VCaP (cell line): ENCODE measurements at regions not wholly inside any gene's neighbourhood (a gene's known extent, or its start where the extent isn't known, plus 50 kb on each side); places are given as distances from the start of the nearest gene placed in this dataset.
"Not testable (repeated sequence)": the region's sequence is repeated elsewhere in the genome, so short reads cannot be mapped to it uniquely, and the experiment has no call there.

Source experiments
- H3K27ac ChIP-seq: fragments of 450-650 bp; 2 replicates; pipeline ENCODE4 v1.5.1; 2017

DNA sequence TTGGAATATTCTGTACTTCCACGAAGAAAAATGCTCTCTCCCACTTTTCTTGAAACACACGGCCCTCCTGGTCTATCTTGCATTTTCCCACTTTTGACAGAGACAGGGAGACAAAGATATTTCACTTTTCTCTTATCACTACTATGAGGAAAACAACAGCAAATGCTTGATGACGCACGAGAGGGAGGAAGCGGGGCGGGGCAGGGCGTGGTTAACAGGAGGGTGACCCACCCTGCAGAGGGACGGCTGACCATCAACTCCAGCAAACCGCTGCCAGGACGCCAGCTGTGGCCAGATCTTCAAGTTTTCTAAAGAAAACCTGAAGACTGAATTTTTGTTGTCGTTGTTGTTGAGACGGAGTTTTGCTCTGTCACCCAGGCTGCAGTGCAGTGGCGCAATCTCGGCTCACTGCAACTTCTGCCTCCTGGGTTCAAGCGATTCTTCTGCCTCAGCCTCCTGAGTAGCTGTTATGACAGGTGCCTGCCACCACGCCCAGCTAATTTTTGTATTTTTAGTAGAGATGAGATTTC, 63.8 kb downstream of the NSUN5 start:
- H3K27ac ChIP-seq: not testable (repeated sequence)

GRCh38 chr7:73234994-73235717, 73.5 kb downstream of the NSUN5 start:
- not testable (repeated sequence) for H3K27ac ChIP-seq

DNA sequence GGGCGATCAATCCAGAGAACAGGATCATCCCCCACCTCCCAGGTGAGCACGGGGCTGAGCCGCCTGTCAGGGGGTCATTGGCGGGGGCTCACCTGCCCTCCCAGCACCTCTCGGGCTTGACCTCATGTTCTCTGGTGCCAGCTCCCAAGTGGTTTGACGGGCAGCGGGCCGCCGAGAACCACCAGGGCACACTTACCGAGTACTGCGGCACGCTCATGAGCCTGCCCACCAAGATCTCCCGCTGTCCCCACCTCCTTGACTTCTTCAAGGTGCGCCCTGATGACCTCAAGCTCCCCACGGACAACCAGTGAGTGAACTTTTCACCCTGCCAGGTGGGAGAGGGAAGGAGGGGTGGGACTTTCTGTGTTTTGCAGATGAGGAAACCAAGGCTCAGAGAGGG, 82.9 kb downstream of the NSUN5 start:
- H3K27ac ChIP-seq: not testable (repeated sequence)

- H3K27ac ChIP-seq: not testable (repeated sequence)
Measured at GRCh38 chr7:73221724-73222123, 86.9 kb downstream of the NSUN5 start.

GRCh38 chr7:73220766-73221370, 87.8 kb downstream of the NSUN5 start:
- not testable (repeated sequence) for H3K27ac ChIP-seq

DNA sequence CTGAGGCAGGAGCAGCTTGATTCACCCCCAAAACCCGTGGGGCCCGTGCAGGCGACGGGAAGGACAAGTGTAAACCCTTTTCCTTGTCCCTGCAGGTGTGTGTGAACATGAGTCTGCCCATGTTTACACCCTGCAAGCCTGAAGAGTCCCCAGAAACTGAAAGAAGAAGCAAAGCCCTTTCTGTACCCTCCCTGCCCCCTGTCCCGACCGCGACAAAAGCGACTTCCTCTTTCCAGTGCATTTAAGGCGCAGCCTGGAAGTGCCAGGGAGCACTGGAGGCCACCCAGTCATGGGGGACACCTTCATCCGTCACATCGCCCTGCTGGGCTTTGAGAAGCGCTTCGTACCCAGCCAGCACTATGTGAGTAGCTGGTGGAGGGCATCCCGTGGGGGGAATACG, 88.3 kb downstream of the NSUN5 start:
- H3K27ac ChIP-seq: not testable (repeated sequence)

GRCh38 chr7:73218802-73219201, 89.8 kb downstream of the NSUN5 start:
- H3K27ac ChIP-seq: not testable (repeated sequence)

- not testable (repeated sequence) for H3K27ac ChIP-seq
Measured at GRCh38 chr7:73216046-73216675, 92.5 kb downstream of the NSUN5 start.

DNA sequence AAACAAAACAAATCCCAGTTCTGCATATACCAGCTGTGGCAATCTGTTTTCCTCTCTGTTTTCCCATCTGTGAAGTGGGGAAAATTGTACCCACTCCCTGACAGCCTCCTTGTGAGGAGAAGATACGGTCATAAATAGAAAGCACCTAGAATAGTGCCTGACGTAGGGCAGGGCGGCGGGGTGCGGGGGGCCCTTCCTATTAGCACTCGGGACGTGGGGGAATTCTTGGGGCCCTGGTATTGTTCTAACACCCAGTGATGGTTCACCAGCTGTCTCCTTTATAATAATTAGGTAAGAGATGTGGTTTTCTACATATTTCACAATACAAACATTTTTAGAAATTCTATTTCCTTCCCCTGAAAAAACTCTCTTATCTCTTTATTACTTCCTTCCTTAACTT, 93.4 kb downstream of the NSUN5 start:
- not testable (repeated sequence) for H3K27ac ChIP-seq

DNA sequence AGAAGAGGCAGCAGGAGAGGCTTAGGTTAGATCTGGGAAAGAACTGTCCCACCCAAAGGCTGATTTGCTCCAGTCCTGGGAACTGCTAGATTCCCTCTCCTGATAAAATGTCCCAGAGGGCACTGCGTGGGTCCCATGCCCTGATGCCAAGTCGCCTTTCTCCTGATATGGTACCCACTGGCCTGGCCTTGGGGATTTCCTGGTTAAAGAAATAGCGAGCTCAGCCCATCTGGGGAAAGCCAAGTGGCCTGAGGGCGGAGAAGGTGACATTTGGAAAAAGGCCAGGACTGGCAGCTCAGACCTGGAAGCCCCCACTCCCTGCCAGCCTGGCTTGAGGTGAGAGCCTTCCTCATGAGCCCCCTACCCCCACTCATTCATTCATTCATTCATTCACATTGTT, 94.2 kb downstream of the NSUN5 start:
- not testable (repeated sequence) for H3K27ac ChIP-seq

- H3K27ac ChIP-seq: not testable (repeated sequence)
Measured at GRCh38 chr7:73213076-73213475, 95.5 kb downstream of the NSUN5 start.

DNA sequence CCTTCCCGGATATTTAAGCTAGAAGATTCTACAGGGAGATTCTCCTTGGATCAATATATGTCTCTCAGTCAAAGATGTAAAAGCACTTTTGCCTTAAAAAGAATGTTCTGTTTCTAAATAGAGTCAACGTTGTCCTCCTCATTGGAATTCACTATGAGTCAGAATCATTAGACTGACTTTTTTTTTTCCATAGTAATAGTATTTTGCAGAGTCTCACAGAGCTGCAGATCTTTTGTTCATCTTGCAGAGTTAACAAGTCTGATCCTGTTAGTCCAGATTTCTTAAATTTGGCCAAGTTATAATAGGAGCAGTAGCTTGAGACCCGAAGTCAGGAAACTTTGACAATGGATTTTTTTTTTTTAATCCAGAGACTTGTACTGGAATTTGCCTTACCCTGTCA, 103.0 kb downstream of the NSUN5 start:
- not testable (repeated sequence) for H3K27ac ChIP-seq

DNA sequence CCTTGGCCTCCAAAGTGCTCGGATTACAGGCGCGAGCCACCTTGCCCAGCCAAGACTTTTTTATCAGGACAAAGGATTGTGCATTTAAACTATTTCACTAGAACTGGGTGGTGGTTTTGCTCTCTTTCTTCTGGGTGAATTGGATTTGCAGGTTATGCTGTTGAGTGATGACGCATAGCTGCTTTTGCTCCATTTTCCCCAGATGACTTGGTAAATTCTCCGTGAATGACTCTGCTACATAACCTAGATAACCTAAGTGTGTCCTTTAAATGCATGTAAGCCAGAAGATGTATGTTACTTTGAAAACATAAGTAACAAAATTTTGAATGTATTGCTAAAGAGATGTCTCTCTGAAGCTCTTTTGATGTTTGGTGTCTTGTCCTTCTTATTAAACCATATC, 103.7 kb downstream of the NSUN5 start:
- not testable (repeated sequence) for H3K27ac ChIP-seq

- H3K27ac ChIP-seq: not testable (repeated sequence)
Measured at GRCh38 chr7:73203312-73203711, 105.3 kb downstream of the NSUN5 start.

DNA sequence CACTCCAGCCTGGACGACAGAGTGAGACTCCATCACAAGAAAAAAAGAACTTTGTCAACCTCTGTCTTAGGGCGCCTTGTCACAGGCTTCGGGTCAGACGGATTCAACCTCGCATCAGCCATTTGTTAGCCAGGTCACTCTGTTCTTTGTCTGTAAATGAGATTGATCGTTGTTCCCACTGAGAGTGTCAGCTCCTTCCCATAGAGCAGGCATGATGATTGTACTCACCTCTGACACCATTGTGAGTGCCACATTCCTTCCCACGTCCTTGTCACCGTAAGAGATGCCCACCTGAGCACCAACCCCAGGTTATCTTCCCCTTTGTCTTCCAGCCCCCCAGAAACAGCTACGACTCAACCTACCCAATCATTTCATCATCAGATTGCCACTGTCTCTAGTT, 107.4 kb downstream of the NSUN5 start:
- H3K27ac ChIP-seq: not testable (repeated sequence)

GRCh38 chr7:73200518-73201099, 108.0 kb downstream of the NSUN5 start:
- not testable (repeated sequence) for H3K27ac ChIP-seq

DNA sequence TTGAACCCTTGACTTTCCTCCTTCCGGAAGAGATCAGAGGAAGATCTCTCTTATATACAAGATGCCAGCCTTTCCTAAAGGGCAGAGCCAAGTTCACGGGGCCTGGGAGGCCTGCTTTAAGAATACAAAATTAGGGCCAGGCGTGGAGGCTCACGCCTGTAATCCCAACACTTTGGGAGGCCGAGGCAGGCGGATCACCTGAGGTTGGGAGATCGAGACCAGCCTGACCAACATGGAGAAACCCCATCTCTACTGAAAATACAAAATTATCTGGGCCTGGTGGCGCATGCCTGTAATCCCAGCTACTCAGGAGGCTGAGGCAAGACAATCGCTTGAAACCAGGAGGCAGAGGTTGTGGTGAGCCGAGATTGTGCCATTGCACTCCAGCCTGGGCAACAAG, 108.2 kb upstream of the SPDYE9 start:
- not testable (repeated sequence) for H3K27ac ChIP-seq

- not testable (repeated sequence) for H3K27ac ChIP-seq
Measured at GRCh38 chr7:73190483-73191155, 104.8 kb upstream of the SPDYE9 start.

GRCh38 chr7:73188287-73188686, 102.4 kb upstream of the SPDYE9 start:
- H3K27ac ChIP-seq: not testable (repeated sequence)

DNA sequence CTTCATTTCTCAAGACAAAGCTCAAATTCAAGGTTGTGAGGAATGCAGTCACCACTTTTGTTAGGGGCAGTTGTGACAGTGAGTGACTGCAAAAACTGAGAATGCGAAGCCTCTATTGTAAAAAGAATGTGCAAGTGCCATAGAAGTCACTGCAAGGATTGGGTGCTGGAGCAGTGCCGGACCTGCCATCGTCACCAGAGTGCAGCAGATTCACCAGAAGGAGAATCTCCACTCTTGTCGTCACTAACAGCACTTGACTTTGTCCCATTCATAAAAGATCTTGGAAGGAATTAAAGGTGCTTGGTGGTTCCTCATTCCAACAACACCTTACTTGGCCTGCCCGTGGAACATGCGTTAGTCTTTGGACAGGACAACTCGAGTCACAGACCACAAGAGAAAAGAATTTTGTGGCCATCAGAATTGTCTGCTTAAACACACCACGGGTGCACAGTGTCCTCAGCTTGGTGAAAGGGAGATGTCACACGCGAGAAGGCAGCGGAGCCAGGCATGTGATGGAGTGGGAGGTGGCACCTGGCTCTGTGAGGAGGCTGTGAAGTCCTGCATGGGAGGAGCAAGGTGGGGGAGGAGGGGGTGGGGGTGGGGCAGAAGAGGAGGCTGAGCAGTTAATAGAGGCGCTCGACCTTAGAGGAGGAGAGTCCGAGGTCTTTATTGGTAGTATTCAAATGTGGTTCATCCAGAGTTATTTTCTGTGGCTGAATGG, 100.9 kb upstream of the SPDYE9 start:
- H3K27ac ChIP-seq: not testable (repeated sequence)

DNA sequence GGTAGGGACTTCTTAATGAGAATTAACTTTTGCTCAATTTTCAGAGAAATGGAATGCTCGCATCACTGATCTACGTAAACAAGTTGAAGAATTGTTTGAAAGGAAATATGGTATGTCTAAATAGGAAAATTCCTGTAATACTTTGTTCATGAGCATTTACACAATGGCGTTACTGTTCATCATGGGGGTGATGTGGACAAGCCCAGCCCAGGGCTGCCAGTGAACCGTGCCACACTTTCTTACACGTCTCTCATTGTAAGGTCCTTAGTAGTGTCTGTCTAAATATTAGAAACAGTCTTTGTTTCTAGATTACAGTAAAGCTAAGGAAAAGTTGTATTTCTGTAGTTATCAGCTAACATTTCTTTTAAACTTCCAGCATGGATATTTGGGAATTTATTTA, 91.0 kb upstream of the SPDYE9 start:
- H3K27ac ChIP-seq: not testable (repeated sequence)

GRCh38 chr7:73175322-73175721, 89.5 kb upstream of the SPDYE9 start:
- H3K27ac ChIP-seq: not testable (repeated sequence)
